NCI-H1694 (cell line): ENCODE measurements at regions not wholly inside any gene's neighbourhood (a gene's known extent, or its start where the extent isn't known, plus 50 kb on each side); places are given as distances from the start of the nearest gene placed in this dataset.

ENCODE experiments used
- DNase-seq: peaks from one replicate; lab custom pipeline; 2025; lab: John Stamatoyannopoulos, UW

- no peak for DNase-seq
Measured at GRCh38 chr9:84393266-84393950, 52.9 kb upstream of the SLC28A3 start.

- no peak for DNase-seq
Measured at GRCh38 chr9:84394036-84394435, 53.5 kb upstream of the SLC28A3 start.

GRCh38 chr9:84397151-84397728 lies 56.7 kb upstream of the SLC28A3 start:
- DNase-seq: peak; percentile 75

- DNase-seq: no peak
Measured at GRCh38 chr9:84397822-84398221, 57.3 kb upstream of the SLC28A3 start.

GRCh38 chr9:84402517-84402916 lies 62.0 kb upstream of the SLC28A3 start:
- DNase-seq: no peak

GRCh38 chr9:84403288-84403687 lies 62.7 kb upstream of the SLC28A3 start:
- no peak for DNase-seq

GRCh38 chr9:84404095-84404686 lies 63.6 kb upstream of the SLC28A3 start:
- DNase-seq: no peak

- DNase-seq: no peak
Measured at GRCh38 chr9:84405667-84406066, 65.1 kb upstream of the SLC28A3 start.

GRCh38 chr9:84408416-84408815 lies 67.9 kb upstream of the SLC28A3 start:
- DNase-seq: no peak

- DNase-seq: no peak
Measured at GRCh38 chr9:84411683-84412267, 71.2 kb upstream of the SLC28A3 start.

- no peak for DNase-seq
Measured at GRCh38 chr9:84412654-84413053, 72.1 kb upstream of the SLC28A3 start.

GRCh38 chr9:84413301-84413700 lies 72.7 kb upstream of the SLC28A3 start:
- no peak for DNase-seq

- DNase-seq: no peak
Measured at GRCh38 chr9:84419031-84419602, 78.6 kb upstream of the SLC28A3 start.

GRCh38 chr9:84424931-84425330 lies 84.4 kb upstream of the SLC28A3 start:
- no peak for DNase-seq

- no peak for DNase-seq
Measured at GRCh38 chr9:84432746-84433145, 92.2 kb upstream of the SLC28A3 start.

- no peak for DNase-seq
Measured at GRCh38 chr9:84435902-84436301, 95.3 kb upstream of the SLC28A3 start.

- DNase-seq: peak; percentile 60
Measured at GRCh38 chr9:84436386-84437109, 96.0 kb upstream of the SLC28A3 start.

GRCh38 chr9:84438391-84438790 lies 97.8 kb upstream of the SLC28A3 start:
- DNase-seq: no peak

- DNase-seq: no peak
Measured at GRCh38 chr9:84439250-84439649, 98.7 kb upstream of the SLC28A3 start.

- DNase-seq: no peak
Measured at GRCh38 chr9:84442712-84443111, 102.2 kb upstream of the SLC28A3 start.

- no peak for DNase-seq
Measured at GRCh38 chr9:84445737-84446136, 105.2 kb upstream of the SLC28A3 start.

- DNase-seq: no peak
Measured at GRCh38 chr9:84447305-84447704, 106.7 kb upstream of the SLC28A3 start.
